ENCODE measurements at regions not wholly inside any gene's neighbourhood (a gene's known extent, or its start where the extent isn't known, plus 50 kb on each side); places are given as distances from the start of the nearest gene placed in this dataset.
"Not testable (repeated sequence)": the region's sequence is repeated elsewhere in the genome, so short reads cannot be mapped to it uniquely, and the experiment has no call there.

DNA sequence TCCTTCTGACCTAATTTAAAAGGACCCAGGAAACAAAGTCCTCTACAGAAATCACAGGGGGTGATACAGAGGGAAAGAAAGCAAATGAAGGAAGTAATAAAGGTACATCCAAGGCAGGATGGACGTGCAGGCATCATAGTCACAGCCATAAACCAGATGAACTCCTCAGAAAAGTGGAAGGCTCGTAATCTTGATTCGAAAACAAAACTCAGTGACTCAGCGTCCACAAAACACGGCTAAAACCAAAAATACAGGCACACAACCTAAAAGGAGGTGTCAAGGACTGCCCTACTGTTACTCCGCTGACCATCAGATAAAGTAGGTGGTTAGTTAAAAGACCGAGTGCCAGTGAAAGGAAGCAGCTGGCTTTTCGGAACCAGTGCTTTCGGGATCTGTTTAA is 81.5 kb downstream of the TRIM69 start:
- in situ Hi-C loops (cut with MboI; ENCODE audit: low sequenced_read_pairs), result not testable (repeated sequence)

DNA sequence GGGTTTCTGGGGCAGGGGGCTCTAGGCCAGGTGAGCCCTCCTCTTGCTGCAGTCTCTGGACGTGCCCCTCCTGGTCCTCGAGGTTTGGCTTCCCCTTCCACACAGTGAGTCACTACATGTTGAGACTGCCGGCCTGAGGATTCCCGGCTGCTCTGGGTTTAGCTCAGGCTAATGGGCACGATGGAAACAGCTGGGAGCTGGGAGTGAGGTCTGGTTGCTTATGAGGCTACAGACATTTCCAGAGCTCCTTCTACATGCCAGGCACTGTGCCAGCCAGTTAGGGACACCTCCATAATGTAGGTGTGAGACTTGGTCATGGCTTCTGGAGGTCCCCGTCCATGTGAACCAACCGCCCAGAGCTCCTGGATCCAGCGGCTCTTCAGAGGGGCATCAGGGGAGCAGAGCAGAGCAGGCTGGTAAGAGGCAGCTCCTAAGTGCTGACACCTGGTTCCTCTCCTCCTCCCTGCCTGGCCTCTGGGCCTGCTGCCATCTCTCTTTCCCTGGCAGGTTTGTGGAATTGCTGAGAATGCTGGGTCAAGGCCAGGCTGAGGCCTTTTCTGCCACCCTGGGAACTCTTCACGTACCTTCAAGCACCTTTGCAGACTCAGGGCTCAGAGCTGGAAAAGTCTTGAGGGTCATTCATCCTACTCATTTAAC is 83.1 kb downstream of the TRIM69 start:
- in situ Hi-C loops (cut with MboI; ENCODE audit: low sequenced_read_pairs), result not testable (repeated sequence)

DNA sequence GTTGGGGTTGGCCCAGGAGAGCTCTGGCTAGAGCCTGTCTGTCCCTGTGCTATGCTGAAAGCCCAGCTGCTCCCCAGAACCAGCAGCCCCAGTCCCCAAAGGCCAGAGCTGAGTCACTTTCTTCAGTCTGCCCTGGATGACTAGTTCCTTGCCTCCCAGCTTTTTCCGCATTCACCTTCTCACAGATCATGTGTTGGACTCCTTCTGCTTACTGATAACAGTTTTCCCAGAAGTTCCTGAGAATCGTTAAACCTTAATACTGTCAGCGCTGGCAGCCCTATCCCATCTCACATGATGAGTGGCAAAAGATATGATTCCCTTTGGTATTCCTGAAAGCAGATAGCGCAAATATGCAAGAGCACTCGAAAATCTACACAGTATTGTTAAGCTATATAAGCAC is 84.2 kb downstream of the TRIM69 start:
- in situ Hi-C loops (cut with MboI; ENCODE audit: low sequenced_read_pairs), result not testable (repeated sequence)

DNA sequence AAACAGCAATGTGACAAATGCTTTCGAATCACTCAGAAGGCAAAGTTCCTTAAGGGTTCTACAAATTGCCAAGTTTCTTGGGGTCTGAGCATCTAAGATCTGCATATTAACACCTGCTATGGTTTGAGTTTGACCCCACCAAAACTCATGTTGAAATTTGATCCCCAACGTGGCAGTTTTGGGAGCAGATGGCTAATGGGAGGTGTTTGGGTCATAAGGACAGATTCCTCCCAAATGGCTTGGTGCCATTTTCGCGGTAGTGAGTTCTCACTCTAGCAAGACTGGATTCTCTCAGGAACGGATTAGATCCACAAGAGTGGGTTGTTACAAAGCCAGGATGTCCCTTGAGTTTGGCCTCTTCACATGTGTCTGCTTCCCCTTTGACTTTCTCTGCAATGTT is 84.6 kb downstream of the TRIM69 start:
- in situ Hi-C loops (cut with MboI; ENCODE audit: low sequenced_read_pairs), result not testable (repeated sequence)

DNA sequence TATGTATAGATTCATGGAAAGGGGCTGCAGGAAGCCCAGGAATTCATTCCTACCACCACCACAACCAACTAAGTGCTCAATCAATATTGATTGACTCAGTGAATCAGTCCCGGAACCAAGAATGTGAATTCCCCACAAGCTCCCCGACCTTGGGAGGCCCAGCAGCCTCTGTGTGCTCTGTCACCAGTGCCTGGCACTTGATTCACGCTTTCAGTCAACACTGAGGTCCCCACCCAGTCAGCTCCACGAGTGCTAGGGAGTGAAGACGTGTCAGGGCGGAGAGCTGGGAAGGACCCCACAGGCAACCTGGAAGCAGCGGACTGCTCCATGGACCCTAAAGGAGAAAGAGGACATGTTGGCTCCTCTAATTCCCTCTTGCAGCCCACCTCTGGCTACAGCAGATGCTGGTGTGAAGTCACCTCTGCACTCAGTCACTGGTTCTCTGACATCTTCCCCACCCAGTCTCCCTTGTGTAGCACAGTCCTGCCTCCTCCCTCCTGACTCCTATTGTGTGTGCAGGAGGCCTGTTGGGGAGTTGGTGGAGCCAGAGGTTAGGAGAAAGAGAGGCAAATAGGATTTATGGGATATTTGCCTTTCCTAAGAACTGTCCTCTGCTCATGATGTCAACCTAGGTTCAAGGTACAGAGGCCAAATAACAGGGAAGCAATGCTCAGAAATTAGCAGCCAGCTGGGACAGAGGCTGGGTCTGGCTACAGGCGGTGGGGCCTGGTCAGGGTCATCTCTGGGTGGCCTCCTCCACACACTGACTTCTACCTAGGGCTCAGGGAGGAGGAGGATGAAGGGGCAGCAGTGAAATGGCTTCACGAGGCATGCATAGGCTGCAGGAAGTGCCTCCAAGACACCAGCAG is 88.2 kb downstream of the TRIM69 start:
- in situ Hi-C loops (cut with MboI; ENCODE audit: low sequenced_read_pairs), result not testable (repeated sequence)

DNA sequence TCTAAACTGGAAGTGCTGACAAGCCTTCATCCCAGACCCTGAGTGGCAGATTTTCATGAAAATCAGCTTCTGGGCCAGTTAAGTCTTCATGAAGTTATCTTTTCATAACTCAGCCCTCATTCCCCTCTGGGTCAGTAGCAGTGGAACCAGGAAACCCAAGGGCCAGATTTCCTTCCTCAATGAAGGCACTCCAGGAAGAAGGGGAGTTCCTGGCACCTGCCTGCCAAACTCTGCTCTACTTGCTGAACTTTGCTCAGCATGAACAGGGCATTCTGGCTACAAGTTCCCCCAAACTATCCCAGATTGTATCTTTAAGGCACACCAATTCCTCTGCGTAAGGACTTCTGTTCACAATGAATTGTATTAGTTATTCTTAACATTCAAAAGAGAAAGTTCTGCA is 90.3 kb downstream of the TRIM69 start:
- in situ Hi-C loops (cut with MboI; ENCODE audit: low sequenced_read_pairs), result not testable (repeated sequence)

DNA sequence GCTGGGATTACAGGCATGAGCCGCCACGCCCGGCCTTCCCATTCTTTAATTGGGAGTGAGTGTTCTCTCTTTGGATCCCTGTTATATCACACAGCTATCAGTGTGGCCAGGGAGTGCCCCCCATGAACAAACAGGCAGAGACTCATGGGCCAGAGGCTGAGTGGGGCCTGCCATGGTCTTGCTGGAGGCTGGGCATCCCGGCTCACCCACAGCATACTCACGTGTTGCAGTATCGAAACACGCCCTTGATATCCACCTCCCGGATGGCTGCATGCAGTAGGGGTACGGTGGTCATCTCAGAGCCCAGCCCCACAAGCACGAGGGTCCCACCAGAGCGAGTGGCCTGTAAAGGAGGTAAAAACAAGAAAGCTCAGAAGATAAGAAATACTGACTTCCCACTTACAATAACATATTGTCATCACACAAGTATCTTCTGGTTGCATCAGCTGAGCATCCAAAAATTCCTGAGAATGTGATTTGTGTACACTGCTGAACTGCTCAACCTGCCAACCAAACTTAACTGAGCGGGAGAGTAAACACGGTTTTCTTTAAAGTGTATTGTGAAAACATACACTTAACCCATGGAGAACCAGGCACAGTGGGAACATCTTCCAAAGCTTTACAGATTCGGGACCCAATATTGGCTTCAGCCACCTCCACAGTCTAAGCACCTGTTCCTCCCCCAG is 92.0 kb downstream of the TRIM69 start:
- in situ Hi-C loops (cut with MboI; ENCODE audit: low sequenced_read_pairs), result not testable (repeated sequence)

DNA sequence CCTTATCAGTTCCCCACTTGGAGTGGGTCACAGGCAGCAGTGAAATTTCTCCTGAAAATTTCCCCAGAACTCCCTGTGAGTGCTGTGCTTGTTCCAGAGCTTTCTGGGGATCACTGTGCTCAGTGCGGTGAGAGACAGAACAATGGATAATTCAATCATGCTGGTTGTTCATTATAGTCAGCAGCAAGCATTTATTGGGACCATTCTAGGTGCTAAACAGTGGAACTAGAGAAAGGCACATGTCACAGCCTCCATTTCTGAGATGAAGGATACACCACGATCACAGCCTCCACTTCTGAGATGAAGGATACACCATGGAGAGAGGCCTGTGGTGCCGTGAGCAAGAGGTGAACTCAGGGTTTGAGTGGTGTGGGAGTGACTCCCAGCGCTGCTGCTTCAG is 92.8 kb downstream of the TRIM69 start:
- in situ Hi-C loops (cut with MboI; ENCODE audit: low sequenced_read_pairs), result not testable (repeated sequence)

DNA sequence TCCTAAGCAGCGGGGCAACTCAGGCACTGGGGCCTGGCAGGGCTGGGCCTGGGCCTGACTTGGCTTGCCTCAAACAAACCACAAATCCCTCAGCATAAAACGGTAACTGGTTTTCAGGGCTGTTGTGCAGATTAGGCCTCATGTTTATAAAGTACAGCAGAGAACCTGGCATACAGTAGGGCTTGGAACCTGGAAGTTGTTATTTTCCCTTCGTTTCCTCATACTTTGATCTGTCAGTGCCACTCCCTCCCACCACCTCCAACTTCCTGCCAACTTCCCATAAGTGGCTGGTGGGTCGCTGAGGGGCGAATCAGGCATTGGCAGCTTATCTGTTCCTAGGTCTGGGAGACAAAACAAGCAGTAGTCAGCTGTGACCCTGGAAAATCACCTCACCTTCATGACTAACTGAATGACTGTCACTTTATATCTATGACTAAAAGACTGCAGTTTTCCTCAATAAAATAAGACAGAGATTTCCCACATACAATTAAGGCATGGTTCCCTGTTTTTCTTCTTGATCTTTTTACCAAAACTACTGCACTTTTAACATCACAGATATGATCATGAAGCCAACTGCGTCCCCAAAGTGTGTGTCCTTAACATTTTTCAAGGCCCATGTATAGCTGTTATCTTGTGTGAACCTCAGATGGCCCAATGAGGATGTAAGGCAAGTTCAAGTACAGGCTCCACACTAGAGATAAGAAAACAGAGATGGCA is 94.5 kb downstream of the TRIM69 start:
- in situ Hi-C loops (cut with MboI; ENCODE audit: low sequenced_read_pairs), result not testable (repeated sequence)

DNA sequence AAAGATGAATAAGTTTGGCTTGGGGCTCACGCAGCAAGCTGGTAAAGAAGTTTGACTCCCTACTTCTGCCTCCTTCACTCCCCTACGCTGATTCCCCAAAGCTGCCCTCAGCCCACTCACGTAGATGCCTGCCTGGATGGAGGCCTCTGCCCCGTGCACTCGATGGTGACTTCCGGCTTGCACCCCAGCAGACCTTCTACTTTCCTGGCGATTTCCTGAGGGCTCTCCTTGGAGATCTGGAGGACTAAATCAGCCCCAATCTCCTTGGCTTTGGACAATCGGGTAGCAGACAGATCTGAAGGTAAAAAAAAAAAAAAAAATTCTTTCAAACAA is 95.0 kb downstream of the TRIM69 start:
- in situ Hi-C loops (cut with MboI; ENCODE audit: low sequenced_read_pairs), result not testable (repeated sequence)

DNA sequence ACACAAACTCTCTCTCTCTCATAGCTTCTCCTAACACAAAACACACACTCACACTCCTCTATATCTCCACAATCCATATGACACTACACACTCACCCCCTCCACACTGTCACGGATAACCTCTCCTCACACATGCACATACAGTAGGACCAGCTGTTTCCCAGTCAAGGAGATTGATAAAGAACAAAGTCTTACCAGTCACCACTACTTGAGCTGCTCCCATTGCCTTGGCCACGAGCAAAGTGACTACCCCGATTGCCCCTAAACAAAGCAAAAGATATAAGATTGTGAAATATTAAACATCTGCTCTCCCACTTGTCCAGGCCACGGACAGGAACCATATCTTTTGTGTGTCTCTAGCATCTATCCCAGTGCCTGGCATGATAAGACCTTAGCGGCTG is 95.8 kb downstream of the TRIM69 start:
- in situ Hi-C loops (cut with MboI; ENCODE audit: low sequenced_read_pairs), result not testable (repeated sequence)

DNA sequence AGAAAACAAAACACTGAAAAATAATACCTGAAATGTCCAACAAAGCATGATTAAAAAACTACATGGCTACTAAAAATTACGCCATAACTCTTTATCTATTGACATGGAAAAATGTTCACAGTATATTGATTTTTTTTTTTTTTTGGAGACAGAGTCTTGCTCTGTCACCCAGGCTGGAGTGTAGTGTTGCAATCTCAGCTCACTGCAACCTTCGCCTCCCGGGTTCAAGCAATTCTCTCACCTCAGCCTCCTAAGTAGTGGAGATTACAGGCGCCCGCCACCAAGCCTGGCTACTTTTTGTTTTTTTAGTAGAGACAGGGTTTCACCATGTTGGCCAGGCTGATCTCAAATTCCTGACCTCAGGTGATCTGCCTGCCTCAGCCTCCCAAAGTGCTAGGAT is 96.8 kb downstream of the TRIM69 start:
- in situ Hi-C loops (cut with MboI; ENCODE audit: low sequenced_read_pairs), result not testable (repeated sequence)

DNA sequence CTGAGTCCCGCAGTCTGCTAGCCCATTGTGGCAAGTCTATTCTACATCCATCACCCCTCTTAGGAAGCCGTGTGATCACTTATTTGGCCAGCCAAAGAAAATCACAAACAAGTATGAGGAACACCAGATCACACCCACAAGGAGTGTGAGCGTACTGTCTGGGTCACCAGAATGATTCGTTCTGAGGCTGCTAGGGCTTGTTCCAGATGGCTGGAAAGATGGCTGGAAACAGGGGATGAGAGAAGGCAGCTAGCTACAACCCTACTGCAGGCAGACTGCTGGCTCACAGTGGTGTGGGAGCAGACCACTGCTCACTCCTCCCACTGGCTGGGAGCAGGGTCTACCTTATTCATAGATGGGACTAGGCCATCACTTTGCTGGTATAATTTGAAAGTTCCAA is 97.4 kb downstream of the TRIM69 start:
- in situ Hi-C loops (cut with MboI; ENCODE audit: low sequenced_read_pairs), result not testable (repeated sequence)

DNA sequence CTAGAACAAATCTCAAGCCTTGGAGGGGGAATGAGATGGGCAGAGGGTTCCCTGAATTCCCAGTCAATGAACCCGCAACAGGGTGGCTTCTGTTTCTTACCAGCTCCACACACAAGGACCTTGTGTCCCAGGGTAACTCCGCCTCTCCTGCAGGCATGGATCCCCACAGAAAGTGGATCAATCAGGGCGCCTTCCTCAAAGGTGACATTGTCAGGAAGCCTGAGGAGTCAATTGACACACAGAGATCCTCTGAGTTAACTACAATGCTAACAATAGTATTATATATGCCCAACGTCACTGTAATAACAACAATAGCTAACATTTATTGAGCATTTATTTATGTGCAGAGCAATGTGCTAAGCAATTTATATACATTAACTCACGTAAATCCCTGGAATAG is 98.8 kb downstream of the TRIM69 start:
- in situ Hi-C loops (cut with MboI; ENCODE audit: low sequenced_read_pairs), result not testable (repeated sequence)

DNA sequence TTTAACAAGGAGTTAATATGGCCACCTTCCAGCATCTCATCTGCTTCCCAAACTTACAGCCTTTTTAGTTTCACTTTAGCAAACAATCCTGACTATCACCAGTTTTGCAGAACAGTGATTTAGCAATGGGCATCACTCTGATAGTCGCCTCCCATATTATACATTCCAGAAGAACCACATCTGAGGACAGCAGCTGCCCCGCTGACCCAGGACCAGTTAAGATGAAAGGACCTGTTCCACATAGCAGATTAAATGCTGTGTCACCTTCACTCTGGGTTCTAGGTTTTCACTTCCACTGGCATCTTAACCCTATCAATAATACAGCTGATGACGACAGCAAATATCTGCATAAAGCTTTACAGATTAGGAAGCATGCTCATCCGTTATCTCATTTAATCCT is 99.8 kb downstream of the TRIM69 start:
- in situ Hi-C loops (cut with MboI; ENCODE audit: low sequenced_read_pairs), result no loop called here

DNA sequence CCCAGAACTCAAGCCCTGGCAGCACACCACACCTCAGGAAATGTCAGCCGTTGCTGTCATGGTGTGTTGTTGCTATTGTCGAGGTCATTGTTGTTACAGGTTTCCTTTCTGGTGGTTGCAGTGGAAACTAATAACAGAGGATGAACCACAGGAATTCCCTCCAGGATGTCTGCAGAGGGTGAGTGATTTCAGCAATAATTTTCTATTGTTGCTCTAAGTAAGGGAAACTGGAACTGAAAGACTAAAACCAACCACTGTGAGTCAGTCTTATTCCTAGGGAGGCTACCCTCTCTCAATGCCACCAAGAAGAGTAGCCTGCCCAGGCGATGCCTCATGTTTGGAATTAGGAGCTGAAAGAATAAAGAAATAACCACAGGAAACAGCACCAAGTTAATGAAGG is 102.6 kb downstream of the TRIM69 start:
- in situ Hi-C loops (cut with MboI; ENCODE audit: low sequenced_read_pairs), result not testable (repeated sequence)

DNA sequence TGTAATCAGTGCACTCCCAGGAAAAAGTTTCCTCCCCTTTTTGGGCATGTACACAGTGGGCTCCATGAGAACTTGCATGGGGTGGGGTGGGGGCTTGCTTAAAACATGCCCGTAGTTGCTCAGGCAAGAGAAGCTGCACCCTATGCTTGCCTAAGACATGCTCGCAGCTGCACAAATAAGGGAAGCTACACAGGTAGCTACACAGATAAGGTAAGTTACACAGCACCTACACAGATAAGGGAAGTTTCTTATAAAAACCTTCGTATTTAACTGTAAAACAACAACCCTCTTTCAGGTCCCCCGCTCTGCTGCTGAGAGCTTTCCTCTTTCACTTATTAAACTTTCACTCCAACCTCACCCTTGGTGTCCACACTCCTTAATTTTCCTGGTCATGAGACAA is 105.4 kb downstream of the TRIM69 start:
- in situ Hi-C loops (cut with MboI; ENCODE audit: low sequenced_read_pairs), result not testable (repeated sequence)

DNA sequence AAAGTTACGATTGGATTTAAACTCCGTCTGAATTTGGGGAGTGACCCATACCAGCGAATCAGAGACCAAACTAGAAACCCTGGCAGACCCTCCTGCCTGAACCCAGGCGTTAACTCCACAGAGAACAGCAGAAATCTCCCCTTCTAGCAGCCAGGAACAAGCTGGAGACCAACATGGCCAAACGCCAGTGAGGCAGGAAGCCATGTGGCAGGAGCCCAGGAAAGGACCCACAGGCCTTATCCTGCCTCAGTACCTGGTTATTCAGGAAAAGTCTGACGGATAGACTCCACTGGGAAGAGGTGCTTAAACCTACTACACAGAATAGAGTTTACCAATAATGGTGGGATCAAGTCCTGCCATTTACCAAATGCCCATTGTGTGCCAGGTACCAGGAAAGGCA is 106.6 kb downstream of the TRIM69 start:
- in situ Hi-C loops (cut with MboI; ENCODE audit: low sequenced_read_pairs), result not testable (repeated sequence)

DNA sequence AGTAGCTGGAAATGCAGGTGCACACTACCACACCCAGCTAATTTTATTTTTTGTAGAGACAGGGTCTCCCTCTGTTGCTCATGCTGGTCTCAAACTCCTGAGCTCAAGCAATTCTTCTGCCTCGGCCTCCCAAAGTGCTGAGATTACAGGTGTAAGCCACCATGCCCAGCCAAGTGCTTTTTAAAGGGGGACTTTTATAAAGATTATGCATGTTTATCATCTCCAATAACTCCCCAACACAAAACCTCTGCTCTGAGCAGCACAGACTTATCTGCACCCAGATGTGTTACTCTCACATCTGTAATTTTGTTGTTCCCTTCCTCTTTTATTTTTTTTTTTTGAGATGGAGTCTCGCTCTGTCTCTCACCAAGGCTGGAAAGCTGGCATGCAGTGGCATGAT is 108.6 kb downstream of the TRIM69 start:
- in situ Hi-C loops (cut with MboI; ENCODE audit: low sequenced_read_pairs), result not testable (repeated sequence)

DNA sequence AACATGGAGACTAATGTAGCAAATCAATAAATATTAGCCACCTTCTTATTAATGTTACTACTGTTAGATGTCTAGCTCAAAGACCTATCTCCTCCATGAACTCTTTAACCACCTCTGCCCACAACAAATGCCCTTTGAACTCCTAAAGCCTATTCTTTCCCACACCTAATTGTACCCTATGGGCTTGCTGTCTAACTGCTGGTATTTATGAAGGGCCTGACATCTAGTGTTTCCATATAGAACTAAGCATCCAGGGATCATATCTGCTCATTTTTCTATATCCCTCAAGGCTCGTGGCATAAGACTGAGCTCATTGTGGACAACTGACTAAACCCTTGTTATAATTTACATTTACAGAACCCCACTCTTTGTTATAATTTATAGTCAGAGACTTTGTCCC is 109.8 kb downstream of the TRIM69 start:
- in situ Hi-C loops (cut with MboI; ENCODE audit: low sequenced_read_pairs), result not testable (repeated sequence)

DNA sequence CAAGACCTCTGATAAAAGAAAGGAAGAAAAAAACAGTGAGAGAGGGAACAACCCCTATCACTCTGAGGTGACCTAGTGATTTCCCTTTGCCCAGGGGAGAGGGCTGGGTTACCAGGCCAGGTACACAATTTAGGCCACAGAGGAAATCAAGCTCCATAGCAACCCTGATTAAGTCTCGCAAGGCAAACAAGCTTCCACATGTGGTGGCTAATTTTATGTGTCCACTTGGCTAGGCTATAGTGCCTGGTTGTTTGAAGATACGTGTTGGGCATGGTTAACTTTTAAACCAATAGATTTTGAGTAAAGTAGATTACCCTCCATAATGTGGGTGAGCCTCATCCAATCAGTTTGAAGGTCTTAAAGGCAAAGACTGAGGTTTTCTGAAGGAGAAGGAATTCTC is 108.9 kb upstream of the TERB2 start:
- in situ Hi-C loops (cut with MboI; ENCODE audit: low sequenced_read_pairs), result not testable (repeated sequence)
